K562 (cell line): ENCODE measurements at regions not wholly inside any gene's neighbourhood (a gene's known extent, or its start where the extent isn't known, plus 50 kb on each side); places are given as distances from the start of the nearest gene placed in this dataset.

Experiments
- ELF1 ChIP-seq: fragments of 200-800 bp; sonication (Bioruptor generic); IDR thresholded peaks from 2 replicates; pipeline ENCODE4 v1.6.1; 2016; ENCODE audit warnings: missing genetic modification characterization, missing compliant biosample characterization
- ERF ChIP-seq: fragments of 450-650 bp; formaldehyde crosslinking; IDR thresholded peaks from 2 replicates; pipeline ENCODE4 v1.4.0; 2020; ENCODE audit warnings: mild to moderate bottlenecking, mixed read lengths
- ESRRA ChIP-seq: fragments of 450-650 bp; IDR thresholded peaks from 2 replicates; pipeline ENCODE4 v1.6.1; 2014; ENCODE audit warnings: low read depth, mild to moderate bottlenecking, moderate library complexity, borderline replicate concordance
- EZH2 ChIP-seq: IDR thresholded peaks from 2 replicates; pipeline ENCODE4 v1.6.1; 2012; ENCODE audit warnings: low read depth, mild to moderate bottlenecking, inconsistent platforms, low read length, borderline replicate concordance
- FOXJ3 ChIP-seq: sonication (generic); formaldehyde crosslinking; IDR thresholded peaks from 2 replicates; pipeline ENCODE4 v1.4.0; 2020; ENCODE audit warnings: mild to moderate bottlenecking, missing genetic modification reagents
- HNRNPL ChIP-seq: fragments of 200-400 bp; formaldehyde crosslinking; IDR thresholded peaks from 2 replicates; pipeline ENCODE4 v1.6.1; 2017; ENCODE audit warnings: low read depth, mild to moderate bottlenecking, low read length
- MAFF ChIP-seq: IDR thresholded peaks from 2 replicates; pipeline ENCODE4 v1.6.1; 2012; ENCODE audit warnings: low read length, improper control_type of control experiment
- NFE2L1 ChIP-seq: fragments of 450-650 bp; IDR thresholded peaks from 2 replicates; pipeline ENCODE4 v1.6.1; 2016; ENCODE audit warnings: missing genetic modification characterization, low read depth, mild to moderate bottlenecking, missing compliant biosample characterization, moderate library complexity, borderline replicate concordance
- POLR2A ChIP-seq: fragments of 450-650 bp; conservative IDR thresholded peaks from 2 replicates; pipeline ENCODE4 v1.6.1; 2016
- ZBTB7A ChIP-seq: IDR thresholded peaks from 2 replicates; pipeline ENCODE4 v1.6.1; 2011; ENCODE audit warnings: low read depth, mild to moderate bottlenecking, low read length, moderate library complexity, borderline replicate concordance; ENCODE audit not compliant: control insufficient read depth
- ZNF184 ChIP-seq: sonication (generic); formaldehyde crosslinking; IDR thresholded peaks from 2 replicates; pipeline ENCODE4 v1.5.0; 2020; ENCODE audit warnings: missing genetic modification reagents
- TF ChIP-seq, protein P1 (sequence below), 3 experiments: IDR thresholded peaks in 2 of 3; conservative IDR thresholded peaks in 1 of 3; 2 replicates each; pipeline ENCODE4 v1.5.1; 2011 to 2012; ENCODE audit warnings: low read length in 3 of 3, mild to moderate bottlenecking in 3 of 3, control low read depth in 2 of 3, improper control_type of control experiment in 1 of 3, inconsistent platforms in 1 of 3, low read depth in 1 of 3, mixed read lengths in 1 of 3, moderate library complexity in 1 of 3; ENCODE audit not compliant: insufficient read depth in 2 of 3
- TF ChIP-seq, protein P2 (sequence below): sonication (generic); formaldehyde crosslinking; IDR thresholded peaks from 2 replicates; pipeline ENCODE4 v1.8.1; 2022; ENCODE audit warnings: missing genetic modification reagents
- TF ChIP-seq, protein P3 (sequence below): fragments of 250-450 bp; sonication (Bioruptor Pico); IDR thresholded peaks from 2 replicates; pipeline ENCODE4 v1.8.0; 2021; ENCODE audit warnings: moderate library complexity, mild to moderate bottlenecking, inconsistent platforms

DNA sequence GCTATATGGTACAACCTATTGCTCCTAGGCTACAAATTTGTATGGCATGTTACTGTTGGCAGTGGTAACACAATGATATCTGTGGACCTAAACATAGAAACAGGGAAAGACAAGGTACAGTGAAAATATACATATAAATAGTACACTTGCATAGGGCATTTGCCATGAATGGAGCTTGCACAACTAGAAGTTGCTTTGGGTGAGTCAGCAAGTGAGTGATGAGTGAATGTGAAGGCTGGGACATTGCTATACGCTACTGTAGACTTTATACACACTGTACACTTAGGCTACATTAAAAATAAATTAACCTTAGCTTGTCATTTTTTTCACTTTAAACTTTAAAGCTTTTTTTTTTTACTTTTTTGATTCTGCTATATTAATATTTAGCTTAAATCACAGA is 500.0 kb upstream of the SETBP1 start:
- TF ChIP-seq ELF1 (tag) (no peak), NFE2L1 (tag) (no peak), EZH2 (no peak), POLR2A (no peak), FOXJ3 (CRISPR knock-in tag) (no peak), ESRRA (no peak), MAFF (no peak), ZBTB7A (no peak), ERF (CRISPR knock-in tag) (no peak), ZNF184 (CRISPR knock-in tag) (no peak), HNRNPL (no peak)
- TF ChIP-seq, protein P1, sequence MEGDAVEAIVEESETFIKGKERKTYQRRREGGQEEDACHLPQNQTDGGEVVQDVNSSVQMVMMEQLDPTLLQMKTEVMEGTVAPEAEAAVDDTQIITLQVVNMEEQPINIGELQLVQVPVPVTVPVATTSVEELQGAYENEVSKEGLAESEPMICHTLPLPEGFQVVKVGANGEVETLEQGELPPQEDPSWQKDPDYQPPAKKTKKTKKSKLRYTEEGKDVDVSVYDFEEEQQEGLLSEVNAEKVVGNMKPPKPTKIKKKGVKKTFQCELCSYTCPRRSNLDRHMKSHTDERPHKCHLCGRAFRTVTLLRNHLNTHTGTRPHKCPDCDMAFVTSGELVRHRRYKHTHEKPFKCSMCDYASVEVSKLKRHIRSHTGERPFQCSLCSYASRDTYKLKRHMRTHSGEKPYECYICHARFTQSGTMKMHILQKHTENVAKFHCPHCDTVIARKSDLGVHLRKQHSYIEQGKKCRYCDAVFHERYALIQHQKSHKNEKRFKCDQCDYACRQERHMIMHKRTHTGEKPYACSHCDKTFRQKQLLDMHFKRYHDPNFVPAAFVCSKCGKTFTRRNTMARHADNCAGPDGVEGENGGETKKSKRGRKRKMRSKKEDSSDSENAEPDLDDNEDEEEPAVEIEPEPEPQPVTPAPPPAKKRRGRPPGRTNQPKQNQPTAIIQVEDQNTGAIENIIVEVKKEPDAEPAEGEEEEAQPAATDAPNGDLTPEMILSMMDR (IDR thresholded peaks at IDR 0.05 in 2 of 3, conservative IDR thresholded peaks at IDR 0.05 in 1 of 3; ENCODE audit: insufficient read depth in 2 of 3, low read depth in 1 of 3, low read length in 3 of 3), result no peak
- TF ChIP-seq, protein P2, sequence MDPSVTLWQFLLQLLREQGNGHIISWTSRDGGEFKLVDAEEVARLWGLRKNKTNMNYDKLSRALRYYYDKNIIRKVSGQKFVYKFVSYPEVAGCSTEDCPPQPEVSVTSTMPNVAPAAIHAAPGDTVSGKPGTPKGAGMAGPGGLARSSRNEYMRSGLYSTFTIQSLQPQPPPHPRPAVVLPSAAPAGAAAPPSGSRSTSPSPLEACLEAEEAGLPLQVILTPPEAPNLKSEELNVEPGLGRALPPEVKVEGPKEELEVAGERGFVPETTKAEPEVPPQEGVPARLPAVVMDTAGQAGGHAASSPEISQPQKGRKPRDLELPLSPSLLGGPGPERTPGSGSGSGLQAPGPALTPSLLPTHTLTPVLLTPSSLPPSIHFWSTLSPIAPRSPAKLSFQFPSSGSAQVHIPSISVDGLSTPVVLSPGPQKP (CRISPR knock-in tag), result no peak
- TF ChIP-seq, protein P3, sequence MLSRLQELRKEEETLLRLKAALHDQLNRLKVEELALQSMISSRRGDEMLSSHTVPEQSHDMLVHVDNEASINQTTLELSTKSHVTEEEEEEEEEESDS, result no peak
